Hepatocyte (in vitro differentiated cells): ENCODE measurements at regions not wholly inside any gene's neighbourhood (a gene's known extent, or its start where the extent isn't known, plus 50 kb on each side); places are given as distances from the start of the nearest gene placed in this dataset.

Source experiments
- CTCF ChIP-seq: fragments of 200-600 bp; sonication (generic); IDR thresholded peaks from 2 replicates; pipeline ENCODE4 v1.5.1; 2016; ENCODE audit warnings: antibody characterized with exemption, mild to moderate bottlenecking; ENCODE audit not compliant: poor library complexity
- EZH2 ChIP-seq: fragments of 200-600 bp; sonication (generic); IDR thresholded peaks from 2 replicates; pipeline ENCODE4 v1.6.1; 2016; ENCODE audit warnings: antibody characterized with exemption, mild to moderate bottlenecking, borderline replicate concordance
- EZH2phosphoT487 ChIP-seq: fragments of 200-600 bp; sonication (generic); IDR thresholded peaks from one replicate; pipeline ENCODE4 v1.6.1; 2018; ENCODE audit warnings: antibody characterized with exemption, mild to moderate bottlenecking, low read depth, moderate library complexity; ENCODE audit not compliant: unreplicated experiment, severe bottlenecking

- TF ChIP-seq CTCF (peak; percentile 82), EZH2 (no peak), EZH2phosphoT487 (no peak)
Observed at GRCh38 chr1:208652296-208653160, 408.3 kb upstream of the PLXNA2 start.
